AG10803 (cell line): ENCODE measurements at regions not wholly inside any gene's neighbourhood (a gene's known extent, or its start where the extent isn't known, plus 50 kb on each side); places are given as distances from the start of the nearest gene placed in this dataset.

Source experiments
- DNase-seq: peaks from one replicate; pipeline ENCODE4 v3.0.0; 2010; ENCODE audit warnings: low read depth
- H3K4me3 ChIP-seq: 2 replicates; pipeline ENCODE4 v1.5.1; 2011; ENCODE audit warnings: mild to moderate bottlenecking, low read length, control low read depth
- TF ChIP-seq, protein P1 (sequence below): conservative IDR thresholded peaks from 2 replicates; pipeline ENCODE4 v1.5.1; 2011; ENCODE audit warnings: mild to moderate bottlenecking, low read length, control low read depth, inconsistent platforms

DNA sequence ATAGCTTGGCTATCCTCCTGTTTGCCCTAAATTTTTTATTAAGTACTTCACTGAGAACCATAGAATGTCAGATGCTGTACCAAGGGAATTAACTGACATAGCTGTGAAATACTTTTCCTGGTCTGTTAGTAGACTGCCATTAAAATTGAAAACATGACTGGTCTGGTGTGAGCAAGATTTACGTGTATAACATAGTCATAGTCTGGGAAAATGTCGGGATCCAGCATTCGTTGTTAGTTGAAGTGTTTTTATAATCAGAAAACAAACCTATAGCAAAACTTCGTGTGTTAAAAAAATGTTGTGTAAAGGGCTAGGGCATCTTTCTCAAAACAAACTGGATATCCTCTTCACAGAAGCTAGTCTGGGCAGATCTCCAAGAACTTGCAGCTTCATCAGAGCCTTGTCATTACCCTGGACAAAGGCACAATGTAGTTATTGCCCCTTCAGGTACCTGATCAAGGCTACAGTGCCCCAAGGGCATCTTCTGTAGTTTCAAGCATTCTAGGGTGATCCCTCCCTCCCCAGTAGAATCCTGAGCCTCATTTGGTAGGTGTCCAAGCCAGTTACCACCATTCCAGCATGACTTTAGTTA is 454.2 kb upstream of the SGCD start:
- peak; percentile 64 for DNase-seq
- no peak overlapping the region for H3K4me3 ChIP-seq
- TF ChIP-seq, protein P1, sequence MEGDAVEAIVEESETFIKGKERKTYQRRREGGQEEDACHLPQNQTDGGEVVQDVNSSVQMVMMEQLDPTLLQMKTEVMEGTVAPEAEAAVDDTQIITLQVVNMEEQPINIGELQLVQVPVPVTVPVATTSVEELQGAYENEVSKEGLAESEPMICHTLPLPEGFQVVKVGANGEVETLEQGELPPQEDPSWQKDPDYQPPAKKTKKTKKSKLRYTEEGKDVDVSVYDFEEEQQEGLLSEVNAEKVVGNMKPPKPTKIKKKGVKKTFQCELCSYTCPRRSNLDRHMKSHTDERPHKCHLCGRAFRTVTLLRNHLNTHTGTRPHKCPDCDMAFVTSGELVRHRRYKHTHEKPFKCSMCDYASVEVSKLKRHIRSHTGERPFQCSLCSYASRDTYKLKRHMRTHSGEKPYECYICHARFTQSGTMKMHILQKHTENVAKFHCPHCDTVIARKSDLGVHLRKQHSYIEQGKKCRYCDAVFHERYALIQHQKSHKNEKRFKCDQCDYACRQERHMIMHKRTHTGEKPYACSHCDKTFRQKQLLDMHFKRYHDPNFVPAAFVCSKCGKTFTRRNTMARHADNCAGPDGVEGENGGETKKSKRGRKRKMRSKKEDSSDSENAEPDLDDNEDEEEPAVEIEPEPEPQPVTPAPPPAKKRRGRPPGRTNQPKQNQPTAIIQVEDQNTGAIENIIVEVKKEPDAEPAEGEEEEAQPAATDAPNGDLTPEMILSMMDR: no peak

DNA sequence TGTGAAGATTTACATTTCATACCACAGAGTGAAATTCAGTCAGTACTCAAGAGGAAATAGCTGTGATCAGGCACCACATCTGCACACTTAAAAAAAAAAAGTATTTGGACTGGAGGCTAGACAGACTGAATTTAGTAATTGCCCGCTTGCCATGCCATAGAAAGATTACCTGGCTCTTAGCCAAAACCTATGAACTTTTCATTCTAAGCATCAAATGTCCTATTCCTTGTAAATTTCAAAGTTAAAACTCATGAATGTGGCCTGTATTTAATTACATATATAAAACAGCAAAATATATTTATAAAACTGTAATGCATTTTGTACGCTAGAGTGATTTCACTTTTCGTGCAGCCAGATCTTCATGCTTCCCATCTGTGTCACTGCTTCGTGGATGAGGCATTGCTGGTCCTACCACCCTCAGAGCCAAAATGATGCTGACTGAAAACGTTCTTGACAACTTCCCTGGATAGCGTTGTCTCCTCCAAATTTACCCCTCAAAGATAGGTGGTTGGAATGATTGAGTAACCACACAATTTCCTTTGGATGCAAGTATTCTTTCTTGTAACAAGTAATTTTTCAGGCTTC is 447.9 kb upstream of the SGCD start:
- peak overlapping the region; percentile 25 for H3K4me3 ChIP-seq
- TF ChIP-seq, protein P1: no peak
- peak; percentile 88 for DNase-seq

DNA sequence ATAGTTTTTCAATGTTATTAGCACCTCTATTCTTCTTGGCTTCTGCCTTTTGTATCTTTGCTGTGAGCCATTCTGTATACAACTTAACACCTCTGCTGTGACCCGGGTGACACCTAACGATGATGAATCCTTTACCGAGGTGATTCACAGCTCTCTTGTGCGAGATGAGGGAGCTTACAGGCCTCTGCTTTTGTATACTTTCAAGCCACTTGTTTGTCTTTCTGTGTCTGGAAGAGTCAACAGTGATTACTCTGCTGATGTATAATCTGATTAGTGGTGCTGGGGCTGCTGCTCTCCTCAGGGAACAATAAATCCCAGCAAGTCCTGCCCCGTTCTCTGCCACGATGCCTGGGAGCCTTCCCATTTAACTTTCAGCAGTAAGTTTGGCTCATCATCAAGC is 442.9 kb upstream of the SGCD start:
- H3K4me3 ChIP-seq: no peak overlapping the region
- DNase-seq: no peak
- TF ChIP-seq, protein P1: no peak

DNA sequence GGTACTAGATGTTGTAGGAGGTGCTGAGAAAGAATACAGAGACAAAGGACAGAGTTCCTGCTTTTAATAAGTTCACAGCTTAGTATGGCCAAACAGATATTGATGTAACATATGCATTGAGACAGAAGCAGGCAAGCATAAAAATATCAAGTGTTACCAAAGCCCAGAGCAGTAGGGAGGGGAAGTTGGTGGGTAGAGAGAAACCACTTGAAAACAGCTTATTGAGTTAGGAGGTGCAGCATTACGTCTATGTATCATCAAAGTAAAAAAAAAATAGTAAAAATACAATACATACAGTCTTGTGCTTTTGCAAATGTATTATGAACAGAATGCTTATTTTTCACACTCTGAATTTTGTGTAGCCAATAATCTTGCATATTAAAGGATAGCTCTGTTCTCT is 441.8 kb upstream of the SGCD start:
- no peak for DNase-seq
- TF ChIP-seq, protein P1: no peak
- H3K4me3 ChIP-seq: no peak overlapping the region

DNA sequence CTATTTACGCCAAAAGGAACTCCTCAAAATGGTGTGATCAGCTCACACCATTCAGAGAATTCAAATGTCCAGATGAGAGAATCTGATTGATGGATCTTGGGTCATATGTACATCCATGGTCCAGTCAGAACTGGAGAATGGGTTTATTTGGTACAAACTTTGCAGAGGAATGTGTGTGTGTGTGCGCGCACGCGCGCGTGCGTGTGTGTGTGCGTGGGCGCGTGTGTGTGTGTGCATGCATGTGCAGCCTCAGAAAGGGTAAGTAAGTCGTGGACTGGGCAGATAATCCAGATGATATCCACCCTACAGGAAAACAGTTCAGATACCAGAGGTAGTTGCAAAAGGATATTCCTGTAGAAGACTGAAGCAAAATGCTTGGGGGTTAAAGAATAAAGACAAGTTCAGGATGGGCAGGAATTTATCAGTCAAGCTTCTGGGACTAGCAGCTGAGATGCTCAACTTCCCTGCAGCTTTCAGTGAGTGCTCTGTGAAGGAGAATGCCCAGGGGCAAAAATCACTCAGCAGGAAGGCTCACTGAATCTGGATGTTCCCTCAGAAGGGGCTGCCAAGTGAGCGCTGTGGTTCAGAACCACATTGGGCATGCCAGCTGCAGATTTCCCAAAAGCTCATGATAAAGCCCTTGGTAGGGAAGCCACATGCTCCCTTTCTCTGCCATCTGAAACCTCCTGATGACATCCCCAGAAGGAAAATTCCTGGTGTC is 440.5 kb upstream of the SGCD start:
- H3K4me3 ChIP-seq: no peak overlapping the region
- peak; percentile 49 for DNase-seq
- TF ChIP-seq, protein P1: no peak

DNA sequence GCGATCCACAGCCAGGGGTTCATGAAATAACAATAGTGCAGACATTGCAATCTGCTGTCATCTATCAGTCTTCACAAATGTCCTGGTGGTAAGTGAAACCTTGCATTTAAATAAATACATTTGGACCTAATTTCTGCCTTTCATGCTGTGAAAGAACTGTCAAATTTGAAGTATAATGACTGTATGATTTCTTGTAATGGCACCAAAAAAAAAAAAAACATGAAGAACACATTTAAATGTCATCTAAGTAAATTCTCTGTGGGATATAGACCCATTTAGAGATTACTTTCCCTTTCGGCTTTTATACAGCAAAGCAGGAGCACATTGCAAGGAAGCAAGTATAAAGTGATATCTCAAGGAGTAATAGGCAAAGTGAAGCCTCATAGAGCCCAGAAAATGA is 431.5 kb upstream of the SGCD start:
- TF ChIP-seq, protein P1: no peak
- DNase-seq: no peak
- H3K4me3 ChIP-seq: no peak overlapping the region

DNA sequence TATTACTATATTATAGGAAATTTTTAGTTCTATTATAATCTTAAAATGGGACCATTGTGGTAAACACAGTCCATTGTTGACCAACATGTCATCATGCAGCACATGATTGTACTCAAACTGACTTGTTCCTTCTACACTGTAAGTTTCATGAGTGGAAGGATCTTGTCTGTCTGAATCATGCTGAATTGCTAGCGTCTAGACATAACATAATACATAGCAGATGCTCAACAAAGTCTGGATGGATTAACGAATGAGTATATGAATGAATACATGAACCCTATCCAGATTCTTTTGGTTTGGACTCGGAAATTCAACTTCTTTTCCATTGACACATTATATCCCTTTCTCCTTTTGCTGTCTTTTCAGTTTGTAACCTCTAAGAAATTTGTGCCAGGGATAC is 429.2 kb upstream of the SGCD start:
- TF ChIP-seq, protein P1: no peak
- DNase-seq: peak; percentile 96
- H3K4me3 ChIP-seq: no peak overlapping the region
